IMR-90 (cell line): ENCODE measurements at regions not wholly inside any gene's neighbourhood (a gene's known extent, or its start where the extent isn't known, plus 50 kb on each side); places are given as distances from the start of the nearest gene placed in this dataset.

Experiments used
- ATAC-seq: fragments of 200-7000 bp; cut with Tn5 transposase; 2 replicates; pipeline ENCODE4 v1.9.1; 2020; ENCODE audit warnings: low read depth, mild to moderate bottlenecking, moderate library complexity
- BruUV-seq: library from RNA; stranded (reverse); fragments of 400-500 nt; replicated peaks from 2 replicates; lab custom pipeline; 2021; lab: Mats Ljungman, UMichigan
- CTCF ChIA-PET: fragments of 300-600 bp; formaldehyde crosslinking; extraction: SDS; loops from one replicate; lab custom pipeline; 2021; ENCODE audit warnings: antibody characterized with exemption; lab: Yijun Ruan, JAX
- POLR2A ChIA-PET: fragments of 300-600 bp; sonication (Branson Sonifier 250); formaldehyde crosslinking; loops from one replicate; lab custom pipeline; 2022; ENCODE audit warnings: antibody characterized with exemption; ENCODE audit not compliant: unreplicated experiment; lab: Charles Lee
- DNase-seq: peaks from one replicate; pipeline ENCODE4 v3.0.0; 2013
- H2AFZ ChIP-seq: replicated peaks from 2 replicates; pipeline ENCODE3; 2013; ENCODE audit warnings: low read length, mild to moderate bottlenecking; ENCODE audit not compliant: poor library complexity
- H2AK5ac ChIP-seq: 2 replicates; pipeline ENCODE4 v1.6.1; 2013; ENCODE audit warnings: low read depth, low read length, inconsistent platforms
- H2AK9ac ChIP-seq: replicated peaks from 2 replicates; pipeline ENCODE3; 2013; ENCODE audit warnings: mild to moderate bottlenecking, low read depth, low read length, moderate library complexity; ENCODE audit not compliant: poor library complexity
- H2BK120ac ChIP-seq: 2 replicates; pipeline ENCODE4 v1.6.1; 2013; ENCODE audit warnings: low read depth, low read length, inconsistent platforms
- H2BK15ac ChIP-seq: 3 replicates; pipeline ENCODE4 v1.6.1; 2013; ENCODE audit warnings: low read depth, low read length, inconsistent platforms
- H2BK20ac ChIP-seq: 2 replicates; pipeline ENCODE4 v1.6.1; 2013; ENCODE audit warnings: low read depth, mild to moderate bottlenecking, inconsistent platforms, low read length, moderate library complexity
- H2BK5ac ChIP-seq: 2 replicates; pipeline ENCODE4 v1.6.1; 2013; ENCODE audit warnings: mild to moderate bottlenecking, low read depth, low read length, inconsistent platforms; ENCODE audit not compliant: poor library complexity, severe bottlenecking
- H3K14ac ChIP-seq: replicated peaks from 2 replicates; pipeline ENCODE4 v1.6.1; 2013; ENCODE audit warnings: low read depth, low read length, inconsistent platforms
- H3K18ac ChIP-seq: 2 replicates; pipeline ENCODE4 v1.6.1; 2013; ENCODE audit warnings: low read depth, low read length, control low read depth
- H3K23ac ChIP-seq: 2 replicates; pipeline ENCODE4 v1.6.1; 2013; ENCODE audit warnings: low read depth, low read length, inconsistent platforms
- H3K27ac ChIP-seq: 2 replicates; pipeline ENCODE4 v1.5.1; 2013; ENCODE audit warnings: mild to moderate bottlenecking, control low read depth, low read length; ENCODE audit not compliant: insufficient read depth
- H3K27me3 ChIP-seq: 2 replicates; pipeline ENCODE4 v1.6.1; 2013; ENCODE audit warnings: low read length; ENCODE audit not compliant: control insufficient read depth, insufficient read depth
- H3K36me3 ChIP-seq: 2 replicates; pipeline ENCODE4 v1.6.1; 2013; ENCODE audit warnings: low read length, mixed read lengths; ENCODE audit not compliant: control insufficient read depth, insufficient read depth
- H3K4ac ChIP-seq: 2 replicates; pipeline ENCODE4 v1.6.1; 2013; ENCODE audit warnings: low read depth, low read length, inconsistent platforms
- H3K4me1 ChIP-seq: 2 replicates; pipeline ENCODE4 v1.6.1; 2013; ENCODE audit warnings: low read length, mixed read lengths; ENCODE audit not compliant: control insufficient read depth, insufficient read depth
- H3K4me2 ChIP-seq: 2 replicates; pipeline ENCODE4 v1.6.1; 2013; ENCODE audit warnings: low read depth, mild to moderate bottlenecking, control low read depth, low read length, moderate library complexity
- H3K4me3 ChIP-seq: 2 replicates; pipeline ENCODE4 v1.5.1; 2013; ENCODE audit warnings: low read depth, mild to moderate bottlenecking, control low read depth, low read length, moderate library complexity; ENCODE audit not compliant: insufficient read depth
- H3K56ac ChIP-seq: 2 replicates; pipeline ENCODE4 v1.6.1; 2013; ENCODE audit warnings: low read length, inconsistent platforms; ENCODE audit not compliant: insufficient read depth; ENCODE audit errors: extremely low read depth
- H3K79me1 ChIP-seq, 2 experiments: 2 replicates each; pipeline ENCODE4 v1.6.1; 2013; ENCODE audit warnings: low read length in 2 of 2, inconsistent platforms in 1 of 2, low read depth in 1 of 2
- H3K9ac ChIP-seq: 2 replicates; pipeline ENCODE4 v1.6.1; 2013; ENCODE audit warnings: low read depth, low read length, control low read depth
- H3K9me1 ChIP-seq: 2 replicates; pipeline ENCODE4 v1.6.1; 2013; ENCODE audit warnings: low read length, inconsistent platforms; ENCODE audit not compliant: insufficient read depth
- H3K9me3 ChIP-seq: 2 replicates; pipeline ENCODE4 v1.6.1; 2013; ENCODE audit warnings: low read length; ENCODE audit not compliant: control insufficient read depth, insufficient read depth
- H4K20me1 ChIP-seq: 2 replicates; pipeline ENCODE4 v1.6.1; 2013; ENCODE audit warnings: low read length, inconsistent platforms; ENCODE audit not compliant: insufficient read depth
- H4K5ac ChIP-seq: 2 replicates; pipeline ENCODE4 v1.6.1; 2013; ENCODE audit warnings: mild to moderate bottlenecking, low read depth, low read length, control low read depth
- H4K8ac ChIP-seq, 2 experiments: 2 replicates each; pipeline ENCODE4 v1.6.1; 2013; ENCODE audit warnings: low read depth in 2 of 2, low read length in 2 of 2, control low read depth in 1 of 2, inconsistent platforms in 1 of 2
- H4K91ac ChIP-seq: 2 replicates; pipeline ENCODE4 v1.6.1; 2013; ENCODE audit warnings: low read depth, low read length, inconsistent platforms; ENCODE audit not compliant: insufficient read depth
- BHLHE40 ChIP-seq: fragments of 150-350 bp; IDR thresholded peaks from 2 replicates; pipeline ENCODE4 v1.6.1; 2016; ENCODE audit warnings: mild to moderate bottlenecking, low read depth, low read length
- CEBPB ChIP-seq: IDR thresholded peaks from 2 replicates; pipeline ENCODE4 v1.6.1; 2012; ENCODE audit warnings: low read depth, low read length, improper control_type of control experiment
- ELK1 ChIP-seq: fragments of 150-350 bp; IDR thresholded peaks from 2 replicates; pipeline ENCODE4 v1.6.1; 2016; ENCODE audit warnings: low read depth, mild to moderate bottlenecking, low read length, moderate library complexity, borderline replicate concordance
- FOS ChIP-seq: fragments of 150-350 bp; IDR thresholded peaks from 2 replicates; pipeline ENCODE4 v1.6.1; 2016; ENCODE audit warnings: low read depth, low read length
- MAFK ChIP-seq: IDR thresholded peaks from 2 replicates; pipeline ENCODE4 v1.6.1; 2012; ENCODE audit warnings: low read depth, low read length, improper control_type of control experiment
- MAZ ChIP-seq: IDR thresholded peaks from 2 replicates; pipeline ENCODE4 v1.6.1; 2012; ENCODE audit warnings: low read depth, mild to moderate bottlenecking, low read length, improper control_type of control experiment, moderate library complexity, borderline replicate concordance
- MXI1 ChIP-seq: IDR thresholded peaks from 2 replicates; pipeline ENCODE4 v1.6.1; 2012; ENCODE audit warnings: low read depth, mild to moderate bottlenecking, low read length, moderate library complexity, borderline replicate concordance
- NFE2L2 ChIP-seq: fragments of 150-350 bp; IDR thresholded peaks from 2 replicates; pipeline ENCODE4 v1.6.1; 2016; ENCODE audit warnings: low read depth, mild to moderate bottlenecking, low read length
- POLR2A ChIP-seq: IDR thresholded peaks from 2 replicates; pipeline ENCODE4 v1.6.1; 2012; ENCODE audit warnings: mild to moderate bottlenecking, low read depth, low read length
- RAD21 ChIP-seq: IDR thresholded peaks from 2 replicates; pipeline ENCODE4 v1.6.1; 2012; ENCODE audit warnings: low read length, improper control_type of control experiment
- RCOR1 ChIP-seq: IDR thresholded peaks from 2 replicates; pipeline ENCODE4 v1.6.1; 2012; ENCODE audit warnings: mild to moderate bottlenecking, low read length, improper control_type of control experiment; ENCODE audit not compliant: insufficient replicate concordance
- RFX5 ChIP-seq: IDR thresholded peaks from 2 replicates; pipeline ENCODE4 v1.8.0; 2012; ENCODE audit warnings: low read depth, mild to moderate bottlenecking, low read length, moderate library complexity
- SMC3 ChIP-seq: fragments of 150-350 bp; IDR thresholded peaks from 2 replicates; pipeline ENCODE4 v1.6.1; 2016; ENCODE audit warnings: low read depth, mild to moderate bottlenecking, antibody characterized with exemption, low read length, moderate library complexity
- USF2 ChIP-seq: fragments of 150-350 bp; IDR thresholded peaks from 2 replicates; pipeline ENCODE4 v1.6.1; 2017; ENCODE audit warnings: mild to moderate bottlenecking, antibody characterized with exemption, low read length, low read depth
- whole genome bisulfite sequencing, 2 experiments: methylation state at CpG; one replicate each; pipeline versions ENCODE4 v1.1.5 to v1.1.7; 2013; ENCODE audit warnings: missing lambda C conversion rate in 2 of 2; ENCODE audit not compliant: insufficient read length in 1 of 2; ENCODE audit errors: extremely low coverage in 2 of 2; 5-methylcytosine and 5-hydroxymethylcytosine counted together
- dilution Hi-C: fragments of 300-500 bp; cut with HindIII; formaldehyde crosslinking; loops from one replicate; pipeline ENCODE4 v1.14.3; 2018; ENCODE audit warnings: low sequenced_read_pairs; ENCODE audit not compliant: unreplicated experiment
- in situ Hi-C: fragments of 300-500 bp; cut with MboI; formaldehyde crosslinking; loops from 3 replicates; pipeline ENCODE4 v1.14.3; 2019; ENCODE audit warnings: low sequenced_read_pairs, inconsistent platforms, mixed read lengths
- intact Hi-C: fragments of 100-400 bp; cut with micrococcal nuclease; formaldehyde crosslinking; loops from 2 replicates; pipeline ENCODE4 v1.10.0; 2022
- TF ChIP-seq, protein P1 (sequence below): conservative IDR thresholded peaks from 2 replicates; pipeline ENCODE4 v1.5.1; 2012; ENCODE audit warnings: mild to moderate bottlenecking, low read depth, low read length, improper control_type of control experiment

- Histone ChIP-seq H3K18ac (no peak overlapping the region), H2AK5ac (no peak overlapping the region), H4K5ac (no peak overlapping the region), H2AFZ (no peak overlapping the region), H3K56ac (no peak overlapping the region), H2BK5ac (no peak overlapping the region), H2BK120ac (no peak overlapping the region), H4K8ac (no peak overlapping the region), H4K91ac (no peak overlapping the region), H3K4me1 (no peaks in the 10 kb centered on the region), H3K4me2 (no peak overlapping the region), H3K23ac (no peak overlapping the region), H3K9me1 (no peaks in the 10 kb centered on the region), H3K14ac (no peak overlapping the region), H3K9me3 (no peaks in the 10 kb centered on the region), H2BK15ac (no peak overlapping the region), H2AK9ac (no peak overlapping the region), H3K4me3 (no peak overlapping the region), H3K27ac (no peak overlapping the region), H3K27me3 (no peaks in the 10 kb centered on the region), H2BK20ac (no peak overlapping the region), H3K4ac (no peak overlapping the region), H4K20me1 (no peaks in the 10 kb centered on the region), H3K79me1 (no peaks in the 10 kb centered on the region), H3K36me3 (no peaks in the 10 kb centered on the region), H3K9ac (no peak overlapping the region)
- dilution Hi-C loops (no loop called here), in situ Hi-C loops (no loop called here), intact Hi-C loops (no loop called here)
- ChIA-PET CTCF (no interaction called here), POLR2A (no interaction called here)
- TF ChIP-seq NFE2L2 (no peak), RFX5 (no peak), MAFK (no peak), ELK1 (no peak), CEBPB (no peak), FOS (no peak), USF2 (no peak), BHLHE40 (no peak), RAD21 (no peak), SMC3 (no peak), RCOR1 (no peak), POLR2A (no peak), MXI1 (no peak), MAZ (no peak)
- TF ChIP-seq, protein P1, sequence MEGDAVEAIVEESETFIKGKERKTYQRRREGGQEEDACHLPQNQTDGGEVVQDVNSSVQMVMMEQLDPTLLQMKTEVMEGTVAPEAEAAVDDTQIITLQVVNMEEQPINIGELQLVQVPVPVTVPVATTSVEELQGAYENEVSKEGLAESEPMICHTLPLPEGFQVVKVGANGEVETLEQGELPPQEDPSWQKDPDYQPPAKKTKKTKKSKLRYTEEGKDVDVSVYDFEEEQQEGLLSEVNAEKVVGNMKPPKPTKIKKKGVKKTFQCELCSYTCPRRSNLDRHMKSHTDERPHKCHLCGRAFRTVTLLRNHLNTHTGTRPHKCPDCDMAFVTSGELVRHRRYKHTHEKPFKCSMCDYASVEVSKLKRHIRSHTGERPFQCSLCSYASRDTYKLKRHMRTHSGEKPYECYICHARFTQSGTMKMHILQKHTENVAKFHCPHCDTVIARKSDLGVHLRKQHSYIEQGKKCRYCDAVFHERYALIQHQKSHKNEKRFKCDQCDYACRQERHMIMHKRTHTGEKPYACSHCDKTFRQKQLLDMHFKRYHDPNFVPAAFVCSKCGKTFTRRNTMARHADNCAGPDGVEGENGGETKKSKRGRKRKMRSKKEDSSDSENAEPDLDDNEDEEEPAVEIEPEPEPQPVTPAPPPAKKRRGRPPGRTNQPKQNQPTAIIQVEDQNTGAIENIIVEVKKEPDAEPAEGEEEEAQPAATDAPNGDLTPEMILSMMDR: no peak
- DNase-seq (no peak), ATAC-seq (no peak)
- no CpG with 5 or more reads among the region's 3 CpGs for WGBS, 2 experiments
- BruUV-seq: no TSS peak
These were observed 159.7 kb downstream of the PTGER3 start for GRCh38 chr1:70887936-70888335.
